Fibroblast of lung (primary cell): ENCODE measurements at regions not wholly inside any gene's neighbourhood (a gene's known extent, or its start where the extent isn't known, plus 50 kb on each side); places are given as distances from the start of the nearest gene placed in this dataset.

ENCODE experiments used
- CTCF ChIP-seq, 2 donors: IDR thresholded peaks in 1 of 2; conservative IDR thresholded peaks in 1 of 2; 1 replicate in 1 of 2; 2 replicates in 1 of 2; pipeline ENCODE4 v1.5.1; 2011 to 2012; ENCODE audit warnings: low read length in 2 of 2, control low read depth in 1 of 2, inconsistent platforms in 1 of 2, low read depth in 1 of 2, mild to moderate bottlenecking in 1 of 2
- EZH2 ChIP-seq: IDR thresholded peaks from 2 replicates; pipeline ENCODE4 v1.5.1; 2012; ENCODE audit warnings: low read length, control low read depth, mild to moderate bottlenecking; ENCODE audit errors: missing control alignments

DNA sequence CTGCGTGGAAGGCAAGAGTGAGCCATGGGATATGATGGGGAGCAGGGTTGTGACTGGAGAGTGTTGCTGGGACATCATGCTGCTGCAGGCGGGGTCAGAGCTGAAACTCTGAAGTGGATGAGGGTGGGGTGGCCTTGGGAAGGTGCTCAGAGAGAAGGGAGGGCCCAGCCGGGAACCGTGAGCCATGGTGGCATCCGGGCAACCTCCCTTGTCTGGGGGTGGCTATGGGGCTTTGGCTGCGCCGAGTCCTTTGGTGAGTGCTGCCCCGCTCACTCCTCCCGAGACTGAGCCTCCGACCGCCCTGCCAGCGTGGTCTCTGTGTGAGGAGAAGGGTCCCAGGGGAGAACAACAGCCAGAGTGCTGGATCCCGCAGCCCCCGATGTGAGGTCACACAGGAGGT is 632.0 kb downstream of the BRD1 start:
- no peak for TF ChIP-seq EZH2
- no peak for TF ChIP-seq CTCF (conservative IDR thresholded peaks at IDR 0.05 in 1 of 2, IDR thresholded peaks at IDR 0.05 in 1 of 2; ENCODE audit: low read depth in 1 of 2, low read length in 2 of 2)
